ENCODE measurements at regions not wholly inside any gene's neighbourhood (a gene's known extent, or its start where the extent isn't known, plus 50 kb on each side); places are given as distances from the start of the nearest gene placed in this dataset.

- H3K9me3 Mint-ChIP-seq, result peaks cover 3% of the 10 kb centered on the region
- no peaks in the 10 kb centered on the region for H3K36me3 Mint-ChIP-seq (ENCODE audit: low read depth)
- H3K27me3 Mint-ChIP-seq (ENCODE audit: low read depth), result no peaks in the 10 kb centered on the region
- no peak overlapping the region for H3K4me3 Mint-ChIP-seq
- TF ChIP-seq CTCF (IDR thresholded peaks at IDR 0.05; ENCODE audit: unreplicated experiment in 3 of 3), result no peak
- H3K4me1 Mint-ChIP-seq, result no peaks in the 10 kb centered on the region
- H3K27ac Mint-ChIP-seq, result no peak overlapping the region
Measured at GRCh38 chr16:6967796-6968320, 364.8 kb upstream of the RBFOX1 start.

- Mint-ChIP-seq H3K4me3 (no peak overlapping the region), H3K27ac (no peak overlapping the region), H3K36me3 (ENCODE audit: low read depth) (no peaks in the 10 kb centered on the region), H3K27me3 (ENCODE audit: low read depth) (no peaks in the 10 kb centered on the region), H3K9me3 (no peaks in the 10 kb centered on the region), H3K4me1 (no peaks in the 10 kb centered on the region)
- no peak for TF ChIP-seq CTCF (IDR thresholded peaks at IDR 0.05; ENCODE audit: unreplicated experiment in 3 of 3)
Measured at GRCh38 chr16:6966925-6967324, 365.7 kb upstream of the RBFOX1 start.

GRCh38 chr16:6964679-6965078 lies 368.0 kb upstream of the RBFOX1 start:
- H3K4me1 Mint-ChIP-seq, result no peaks in the 10 kb centered on the region
- H3K36me3 Mint-ChIP-seq (ENCODE audit: low read depth), result no peaks in the 10 kb centered on the region
- TF ChIP-seq CTCF (IDR thresholded peaks at IDR 0.05; ENCODE audit: unreplicated experiment in 3 of 3), result no peak
- H3K27ac Mint-ChIP-seq, result no peak overlapping the region
- no peak overlapping the region for H3K4me3 Mint-ChIP-seq
- no peaks in the 10 kb centered on the region for H3K9me3 Mint-ChIP-seq
- H3K27me3 Mint-ChIP-seq (ENCODE audit: low read depth), result no peaks in the 10 kb centered on the region

GRCh38 chr16:6961704-6962103 lies 370.9 kb upstream of the RBFOX1 start:
- no peaks in the 10 kb centered on the region for H3K27me3 Mint-ChIP-seq (ENCODE audit: low read depth)
- no peaks in the 10 kb centered on the region for H3K4me1 Mint-ChIP-seq
- H3K27ac Mint-ChIP-seq, result no peak overlapping the region
- H3K9me3 Mint-ChIP-seq, result no peaks in the 10 kb centered on the region
- H3K4me3 Mint-ChIP-seq, result no peak overlapping the region
- no peak for TF ChIP-seq CTCF (IDR thresholded peaks at IDR 0.05; ENCODE audit: unreplicated experiment in 3 of 3)
- no peaks in the 10 kb centered on the region for H3K36me3 Mint-ChIP-seq (ENCODE audit: low read depth)

- H3K27me3 Mint-ChIP-seq (ENCODE audit: low read depth), result no peaks in the 10 kb centered on the region
- H3K36me3 Mint-ChIP-seq (ENCODE audit: low read depth), result no peaks in the 10 kb centered on the region
- no peak overlapping the region for H3K27ac Mint-ChIP-seq
- no peak for TF ChIP-seq CTCF (IDR thresholded peaks at IDR 0.05; ENCODE audit: unreplicated experiment in 3 of 3)
- no peak overlapping the region for H3K4me3 Mint-ChIP-seq
- H3K4me1 Mint-ChIP-seq, result no peaks in the 10 kb centered on the region
- H3K9me3 Mint-ChIP-seq, result no peaks in the 10 kb centered on the region
Measured at GRCh38 chr16:6958184-6958583, 374.5 kb upstream of the RBFOX1 start.

- Mint-ChIP-seq H3K36me3 (ENCODE audit: low read depth) (no peaks in the 10 kb centered on the region), H3K4me3 (no peak overlapping the region)
- TF ChIP-seq CTCF (IDR thresholded peaks at IDR 0.05; ENCODE audit: unreplicated experiment in 3 of 3), result no peak
Measured at GRCh38 chr16:6957681-6958080, 375.0 kb upstream of the RBFOX1 start.

More at GRCh38 chr16:6957681-6958080, 375.0 kb upstream of the RBFOX1 start:
- no peaks in the 10 kb centered on the region for H3K27me3 Mint-ChIP-seq (ENCODE audit: low read depth)
- no peak overlapping the region for H3K27ac Mint-ChIP-seq
- no peaks in the 10 kb centered on the region for H3K4me1 Mint-ChIP-seq
- H3K9me3 Mint-ChIP-seq, result no peaks in the 10 kb centered on the region

Measured in nephron (organoid).